ENCODE measurements at regions not wholly inside any gene's neighbourhood (a gene's known extent, or its start where the extent isn't known, plus 50 kb on each side); places are given as distances from the start of the nearest gene placed in this dataset.
A peak's percentile ranks its signal among the peaks of the same experiment; 100 is the strongest.
"Not testable (repeated sequence)": the region's sequence is repeated elsewhere in the genome, so short reads cannot be mapped to it uniquely, and the experiment has no call there.

DNA sequence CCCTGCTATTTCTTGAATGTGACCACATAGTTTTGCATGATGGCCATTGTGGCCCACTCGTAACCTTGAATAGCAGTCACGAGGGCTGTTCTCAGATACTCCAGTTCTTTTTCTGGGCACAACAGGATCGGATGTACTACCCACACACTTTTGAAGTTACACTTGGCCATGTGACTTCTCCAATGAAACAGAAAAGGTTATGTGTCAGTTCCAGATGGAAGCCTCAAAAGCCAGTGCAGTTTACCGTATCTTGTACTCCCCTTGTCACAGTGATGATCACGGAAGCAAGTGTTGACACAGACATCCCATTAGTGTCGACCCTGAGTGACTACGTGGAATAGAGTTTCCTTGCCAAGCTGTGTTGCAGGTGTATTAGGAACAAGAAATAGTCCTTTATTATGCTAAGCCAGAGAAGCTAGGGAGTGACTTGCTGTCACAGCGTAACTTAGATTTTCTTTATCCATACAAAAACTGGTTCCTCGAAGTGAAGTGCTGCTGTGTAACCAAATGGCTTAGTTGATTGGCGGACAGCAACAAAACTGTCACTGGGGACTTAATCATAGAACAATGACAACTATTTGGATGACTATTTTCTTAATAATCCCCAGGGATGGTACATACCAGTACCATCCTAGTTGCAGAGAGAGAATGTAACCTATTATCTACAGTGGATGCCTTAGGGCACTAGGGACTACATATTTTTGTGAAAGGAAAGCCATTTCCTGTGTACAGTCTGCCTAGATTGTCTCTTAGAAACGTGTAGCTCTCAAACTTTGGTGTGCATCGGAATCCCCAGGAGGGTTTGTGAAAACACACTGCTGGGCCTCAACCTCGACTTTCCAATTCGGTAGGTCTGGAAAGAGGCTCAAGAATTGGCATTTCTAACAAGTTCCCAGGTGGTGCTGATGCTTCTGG is 90.1 kb upstream of the DMRT1 start:
- H3K27ac ChIP-seq = peak overlapping the region; percentile 90
- TF ChIP-seq, protein P1, sequence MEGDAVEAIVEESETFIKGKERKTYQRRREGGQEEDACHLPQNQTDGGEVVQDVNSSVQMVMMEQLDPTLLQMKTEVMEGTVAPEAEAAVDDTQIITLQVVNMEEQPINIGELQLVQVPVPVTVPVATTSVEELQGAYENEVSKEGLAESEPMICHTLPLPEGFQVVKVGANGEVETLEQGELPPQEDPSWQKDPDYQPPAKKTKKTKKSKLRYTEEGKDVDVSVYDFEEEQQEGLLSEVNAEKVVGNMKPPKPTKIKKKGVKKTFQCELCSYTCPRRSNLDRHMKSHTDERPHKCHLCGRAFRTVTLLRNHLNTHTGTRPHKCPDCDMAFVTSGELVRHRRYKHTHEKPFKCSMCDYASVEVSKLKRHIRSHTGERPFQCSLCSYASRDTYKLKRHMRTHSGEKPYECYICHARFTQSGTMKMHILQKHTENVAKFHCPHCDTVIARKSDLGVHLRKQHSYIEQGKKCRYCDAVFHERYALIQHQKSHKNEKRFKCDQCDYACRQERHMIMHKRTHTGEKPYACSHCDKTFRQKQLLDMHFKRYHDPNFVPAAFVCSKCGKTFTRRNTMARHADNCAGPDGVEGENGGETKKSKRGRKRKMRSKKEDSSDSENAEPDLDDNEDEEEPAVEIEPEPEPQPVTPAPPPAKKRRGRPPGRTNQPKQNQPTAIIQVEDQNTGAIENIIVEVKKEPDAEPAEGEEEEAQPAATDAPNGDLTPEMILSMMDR (conservative IDR thresholded peaks at IDR 0.05; ENCODE audit: low read depth) = no peak
- CTCF ChIA-PET = no interaction called here
- POLR2A ChIA-PET (ENCODE audit: low non-redundant PET) = no interaction called here
- no peak for DNase-seq (ENCODE audit: low spot score)

DNA sequence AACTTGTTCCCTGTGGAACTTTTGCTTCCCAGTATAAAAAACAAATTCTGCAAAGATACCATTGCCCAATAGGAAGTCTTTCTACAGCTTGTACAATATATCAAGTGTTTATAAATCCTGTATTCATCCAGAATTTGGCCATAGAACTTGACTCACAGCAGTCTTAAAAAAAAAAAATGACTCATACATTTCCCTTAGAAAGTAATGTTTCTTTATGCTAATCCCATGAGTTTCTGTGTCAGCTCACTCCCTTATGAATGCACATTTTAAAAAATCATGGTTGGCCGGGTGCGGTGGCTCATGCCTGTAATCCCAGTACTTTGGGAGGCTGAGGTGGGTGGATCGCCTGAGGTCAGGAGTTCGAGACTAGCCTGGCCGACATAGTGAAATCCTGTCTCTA is 89.3 kb upstream of the DMRT1 start:
- CTCF ChIA-PET = no interaction called here
- POLR2A ChIA-PET (ENCODE audit: low non-redundant PET) = no interaction called here
- H3K27ac ChIP-seq = peak overlapping the region; percentile 90
- peak; percentile 65 for DNase-seq (ENCODE audit: low spot score)
- TF ChIP-seq, protein P1 (conservative IDR thresholded peaks at IDR 0.05; ENCODE audit: low read depth) = no peak

DNA sequence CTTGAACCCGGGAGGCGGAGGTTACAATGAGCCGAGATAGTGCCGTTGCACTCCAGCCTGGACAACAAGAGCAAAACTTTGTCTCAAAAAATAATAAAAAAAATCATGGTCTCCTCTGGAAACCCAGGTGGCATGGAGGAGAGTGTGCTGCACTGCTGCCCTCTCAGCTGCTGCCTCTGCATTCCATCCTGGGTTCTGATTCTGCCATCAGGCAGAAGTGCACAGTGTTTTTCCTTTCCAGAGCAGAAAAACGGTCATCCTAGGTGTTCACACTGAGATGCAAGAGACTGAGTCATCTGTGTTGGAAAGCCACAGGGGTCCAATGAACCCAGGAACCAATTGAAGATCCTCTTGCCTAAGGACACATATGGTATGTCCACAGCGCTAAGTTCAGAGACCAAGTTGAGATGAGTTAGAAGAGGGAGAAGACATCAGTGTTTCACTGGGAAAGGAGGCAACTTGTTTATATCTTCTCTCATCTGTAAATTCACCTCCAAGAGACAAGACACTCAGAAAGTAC is 88.8 kb upstream of the DMRT1 start:
- CTCF ChIA-PET = no interaction called here
- TF ChIP-seq, protein P1 (conservative IDR thresholded peaks at IDR 0.05; ENCODE audit: low read depth) = no peak
- POLR2A ChIA-PET (ENCODE audit: low non-redundant PET) = no interaction called here
- DNase-seq (ENCODE audit: low spot score) = no peak
- peak overlapping the region; percentile 90 for H3K27ac ChIP-seq

DNA sequence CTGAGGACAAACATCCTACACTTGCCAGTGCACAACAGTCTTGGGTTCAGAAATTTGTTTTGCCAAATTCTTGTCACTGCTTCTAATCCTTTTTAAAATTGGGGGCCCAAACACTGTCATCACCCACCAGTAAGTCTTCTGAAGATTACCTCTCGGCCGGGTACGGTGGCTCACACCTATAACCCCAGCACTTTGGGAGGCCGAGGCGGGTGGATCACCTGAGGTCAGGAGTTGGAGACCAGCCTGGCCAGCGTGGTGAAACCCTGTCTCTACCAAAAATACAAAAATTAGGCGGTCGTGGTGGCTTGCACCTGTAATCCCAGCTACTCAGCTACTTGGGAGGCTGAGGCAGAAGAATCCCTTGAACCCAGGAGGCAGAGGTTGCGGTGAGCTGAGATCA is 87.8 kb upstream of the DMRT1 start:
- DNase-seq (ENCODE audit: low spot score) = not testable (repeated sequence)

DNA sequence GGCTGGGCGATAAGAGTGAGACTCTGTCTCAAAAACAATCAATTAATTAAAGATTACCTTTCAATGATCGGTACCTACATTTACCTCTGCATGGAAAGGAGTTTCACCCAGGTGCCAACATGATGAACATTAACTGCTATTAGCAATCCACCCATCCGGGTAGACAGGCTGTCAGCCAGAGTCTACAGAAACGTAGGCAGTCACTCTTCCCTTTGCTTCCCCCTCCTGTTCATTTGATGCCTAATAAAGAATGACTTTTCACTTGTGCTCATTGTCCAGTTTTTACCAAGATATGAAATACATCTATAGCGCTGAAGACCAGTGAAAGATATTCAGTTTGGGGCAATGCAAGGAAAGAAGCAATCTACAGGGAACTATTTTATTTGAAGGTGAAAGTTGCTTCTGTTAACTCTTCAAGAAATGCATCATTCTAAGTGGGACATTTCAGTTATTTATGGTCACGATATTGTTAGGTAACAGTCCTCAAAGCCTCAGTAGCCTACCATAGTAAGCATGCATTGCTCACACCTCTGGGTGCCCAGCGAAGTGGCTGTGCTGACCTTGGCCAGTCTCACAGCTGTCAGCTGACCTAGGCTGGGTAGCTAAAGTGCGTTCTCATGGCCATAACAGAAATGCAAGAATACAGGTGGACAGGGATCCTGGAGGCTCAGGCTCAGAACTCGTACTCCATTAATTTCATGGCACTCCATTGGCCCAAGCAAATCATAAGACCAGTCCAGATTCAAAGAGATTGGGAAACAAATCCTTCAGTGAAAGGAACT is 87.2 kb upstream of the DMRT1 start:
- no peak overlapping the region; the same call in 1 of the 2 replicates for H3K27ac ChIP-seq
- CTCF ChIA-PET = no interaction called here
- no peak for DNase-seq (ENCODE audit: low spot score)
- TF ChIP-seq, protein P1 (conservative IDR thresholded peaks at IDR 0.05; ENCODE audit: low read depth) = no peak
- POLR2A ChIA-PET (ENCODE audit: low non-redundant PET) = interaction anchor here (0.6 kb wide), 1 partner anchor 380 kb away, joined by 3 read pairs; no protein-coding TSS in a partner anchor

More for the DNA sequence above, 87.8 kb upstream of the DMRT1 start:
- H3K27ac ChIP-seq; CTCF ChIA-PET; POLR2A ChIA-PET (ENCODE audit: low non-redundant PET): not testable (repeated sequence)

DNA sequence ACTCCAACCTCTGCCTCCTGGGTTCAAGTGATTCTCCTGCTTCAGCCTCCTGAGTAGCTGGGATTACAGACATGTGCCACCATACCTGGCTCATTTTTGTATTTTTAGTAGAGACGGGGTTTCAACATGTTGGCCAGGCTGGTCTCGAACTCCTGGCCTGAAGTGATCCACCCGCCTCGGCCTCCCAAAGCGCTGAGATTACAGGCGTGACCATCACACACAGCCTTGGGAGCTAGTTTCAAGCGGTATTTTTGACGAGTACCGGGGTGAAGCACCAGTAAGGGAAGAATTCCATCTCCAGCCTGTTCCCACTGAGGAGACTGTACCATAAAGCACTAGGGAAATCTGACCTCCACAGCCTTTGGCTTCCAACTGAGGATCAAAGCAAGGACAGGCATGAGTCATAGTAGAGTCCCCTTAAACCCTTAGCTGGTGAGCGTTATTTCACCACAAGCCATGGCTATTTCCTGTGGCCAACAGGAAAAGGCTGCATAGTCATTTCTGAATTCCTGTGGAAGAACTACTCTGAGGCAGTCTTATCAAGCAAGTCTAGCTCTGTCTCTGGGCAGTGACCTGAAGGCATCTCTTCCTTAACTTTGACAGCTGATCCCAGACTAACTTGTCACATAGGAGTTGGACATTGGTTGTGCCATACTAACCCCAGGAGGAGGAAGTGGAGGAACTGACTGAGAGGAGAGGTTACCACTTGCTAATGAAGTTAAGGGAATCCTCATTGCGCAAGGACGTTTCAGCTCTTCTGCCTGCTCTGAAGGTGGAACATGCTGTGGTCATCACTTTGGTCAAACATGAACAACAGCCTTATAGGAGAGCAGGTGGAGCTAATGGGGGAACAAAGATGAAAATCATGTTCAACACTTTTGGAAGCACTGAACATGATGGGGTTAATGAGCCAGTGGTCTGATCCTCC is 85.8 kb upstream of the DMRT1 start:
- DNase-seq (ENCODE audit: low spot score) = peak; percentile 26
- ChIA-PET CTCF (interaction anchor here (0.6 to 0.7 kb wide), 2 partner anchors 11 to 27 kb away, joined by 3 to 5 read pairs; no protein-coding TSS in a partner anchor), POLR2A (ENCODE audit: low non-redundant PET) (interaction anchor here (0.6 kb wide), 1 partner anchor 382 kb away, joined by 3 read pairs; no protein-coding TSS in a partner anchor)
- peak overlapping the region; percentile 49; the same call in 1 of the 2 replicates for H3K27ac ChIP-seq
- TF ChIP-seq, protein P1 (conservative IDR thresholded peaks at IDR 0.05; ENCODE audit: low read depth) = no peak
